B cell (primary cell): ENCODE measurements at regions not wholly inside any gene's neighbourhood (a gene's known extent, or its start where the extent isn't known, plus 50 kb on each side); places are given as distances from the start of the nearest gene placed in this dataset.

ENCODE experiments used
- ATAC-seq: fragments of 200-7000 bp; cut with Tn5 transposase; one replicate; pipeline ENCODE4 v1.10.0; 2021; ENCODE audit warnings: low read depth, mild to moderate bottlenecking, moderate number of reproducible peaks, moderate library complexity
- CTCF ChIA-PET: fragments of 350-600 bp; sonication (Branson Sonifier 250); formaldehyde crosslinking; loops from one replicate; lab custom pipeline; 2021; ENCODE audit warnings: antibody characterized with exemption, inconsistent platforms; lab: Charles Lee
- POLR2A ChIA-PET: fragments of 350-600 bp; sonication (Branson Sonifier 250); formaldehyde crosslinking; loops from one replicate; lab custom pipeline; 2021; ENCODE audit warnings: antibody characterized with exemption; lab: Charles Lee
- DNase-seq: peaks from one replicate; pipeline ENCODE4 v3.0.0; 2013
- H2AFZ ChIP-seq: 2 replicates; pipeline ENCODE4 v1.6.1; 2012; ENCODE audit warnings: mild to moderate bottlenecking, low read depth, low read length; ENCODE audit not compliant: insufficient read depth, poor library complexity, severe bottlenecking
- H3K27ac ChIP-seq, 2 donors: 1 replicate in 1 of 2; 2 replicates in 1 of 2; pipeline ENCODE4 v1.5.1; 2012 to 2013; ENCODE audit warnings: low read length in 2 of 2, mild to moderate bottlenecking in 2 of 2, moderate library complexity in 1 of 2
- H3K27me3 ChIP-seq, 4 experiments: fragments of 200-600 bp in 1 of 4; sonication (generic) in 1 of 4; replicated peaks in 1 of 4; 1 replicate in 2 of 4; 2 replicates in 2 of 4; pipeline versions ENCODE4 v1.6.1 to v1.7.0; 2013 to 2016; ENCODE audit warnings: low read length in 3 of 4, mild to moderate bottlenecking in 2 of 4, mixed read lengths in 1 of 4, moderate library complexity in 1 of 4; ENCODE audit not compliant: insufficient read depth in 4 of 4, control insufficient read depth in 3 of 4; ENCODE audit errors: control extremely low read depth in 1 of 4
- H3K36me3 ChIP-seq, 2 experiments: replicated peaks in 1 of 2; 1 replicate in 1 of 2; 2 replicates in 1 of 2; pipeline versions ENCODE4 v1.6.1 to v1.7.1; 2013; ENCODE audit warnings: low read length in 1 of 2; ENCODE audit not compliant: insufficient read depth in 2 of 2, control insufficient read depth in 1 of 2; ENCODE audit errors: control extremely low read depth in 1 of 2, extremely low read depth in 1 of 2
- H3K4me1 ChIP-seq, 2 donors: fragments of 200-600 bp in 1 of 2; sonication (generic) in 1 of 2; 1 replicate in 1 of 2; 2 replicates in 1 of 2; pipeline versions ENCODE4 v1.5.1 to v1.6.1; 2013 to 2017; ENCODE audit warnings: low read length in 2 of 2; ENCODE audit not compliant: control insufficient read depth in 2 of 2, insufficient read depth in 2 of 2
- H3K4me2 ChIP-seq: replicated peaks from 2 replicates; pipeline ENCODE3; 2012; ENCODE audit warnings: mild to moderate bottlenecking, low read depth, low read length; ENCODE audit not compliant: poor library complexity, severe bottlenecking
- H3K4me3 ChIP-seq, 5 experiments: fragments of 200-600 bp in 1 of 5; sonication (generic) in 1 of 5; 1 replicate in 3 of 5; 2 replicates in 2 of 5; pipeline versions ENCODE4 v1.5.1 to v1.7.0; 2011 to 2016; ENCODE audit warnings: low read length in 4 of 5, mild to moderate bottlenecking in 4 of 5, low read depth in 2 of 5, control low read depth in 1 of 5, moderate library complexity in 1 of 5; ENCODE audit not compliant: insufficient read depth in 1 of 5; ENCODE audit errors: control extremely low read depth in 1 of 5, extremely low read depth in 1 of 5
- H3K79me2 ChIP-seq: fragments of 200-600 bp; sonication (generic); one replicate; pipeline ENCODE4 v1.6.0; 2016; ENCODE audit warnings: low read length; ENCODE audit not compliant: control insufficient read depth, insufficient read depth
- H3K9ac ChIP-seq: fragments of 200-600 bp; sonication (generic); 2 replicates; pipeline ENCODE4 v1.6.1; 2017; ENCODE audit warnings: mild to moderate bottlenecking, low read length, moderate library complexity
- H3K9me3 ChIP-seq, 3 donors: one replicate each; pipeline versions ENCODE4 v1.6.1 to v1.7.1; 2013; ENCODE audit warnings: low read length in 2 of 3; ENCODE audit not compliant: control insufficient read depth in 2 of 3, insufficient read depth in 1 of 3; ENCODE audit errors: control extremely low read depth in 1 of 3
- H4K20me1 ChIP-seq: 2 replicates; pipeline ENCODE4 v1.6.0; 2012; ENCODE audit warnings: mild to moderate bottlenecking, low read length; ENCODE audit not compliant: insufficient read depth, control insufficient read depth, poor library complexity, severe bottlenecking
- H3K27ac Mint-ChIP-seq: one replicate; pipeline ENCODE4 v1.8.0; 2021; ENCODE audit warnings: mixed read lengths
- H3K27me3 Mint-ChIP-seq: one replicate; pipeline ENCODE4 v1.8.0; 2021; ENCODE audit warnings: mixed read lengths
- H3K4me1 Mint-ChIP-seq: one replicate; pipeline ENCODE4 v1.8.0; 2021; ENCODE audit warnings: mixed read lengths
- H3K4me3 Mint-ChIP-seq: one replicate; pipeline ENCODE4 v1.8.0; 2021; ENCODE audit warnings: mixed read lengths
- H3K9me3 Mint-ChIP-seq: one replicate; pipeline ENCODE4 v1.8.0; 2022; ENCODE audit warnings: mixed read lengths; ENCODE audit not compliant: insufficient read depth
- CTCF ChIP-seq: fragments of 200-600 bp; IDR thresholded peaks from one replicate; pipeline ENCODE4 v1.8.0; 2022; ENCODE audit warnings: antibody characterized with exemption, mild to moderate bottlenecking
- EZH2 ChIP-seq: IDR thresholded peaks from 2 replicates; pipeline ENCODE4 v1.6.1; 2012; ENCODE audit warnings: borderline replicate concordance, low read depth, mild to moderate bottlenecking, moderate library complexity, low read length; ENCODE audit not compliant: insufficient read depth, poor library complexity, severe bottlenecking
- WGBS: methylation state at CpG from one replicate; pipeline ENCODE4 v1.1.5; 2013; ENCODE audit warnings: missing lambda C conversion rate; ENCODE audit not compliant: insufficient coverage; 5-methylcytosine and 5-hydroxymethylcytosine counted together
- intact Hi-C: fragments of 100-400 bp; cut with micrococcal nuclease; formaldehyde crosslinking; loops from one replicate; pipeline ENCODE4 v1.10.0; 2022

GRCh38 chr11:106608677-106609076 is 409.6 kb downstream of the GUCY1A2 start:
- Histone ChIP-seq H3K9me3 (no peaks in the 10 kb centered on the region), H3K4me3 (no peak overlapping the region), H3K36me3 (no peaks in the 10 kb centered on the region), H3K4me2 (no peak overlapping the region), H2AFZ (no peak overlapping the region), H4K20me1 (no peaks in the 10 kb centered on the region), H3K79me2 (no peaks in the 10 kb centered on the region), H3K4me1 (no peaks in the 10 kb centered on the region), H3K27me3 (no peaks in the 10 kb centered on the region), H3K27ac (no peak overlapping the region), H3K9ac (no peak overlapping the region)
- Mint-ChIP-seq H3K27me3 (no peaks in the 10 kb centered on the region), H3K4me1 (no peaks in the 10 kb centered on the region), H3K27ac (no peak overlapping the region), H3K9me3 (peaks cover 3% of the 10 kb centered on the region), H3K4me3 (no peak overlapping the region)
- WGBS = 90% methylated on average over 2 of the region's 3 CpGs
- TF ChIP-seq EZH2 = no peak
- TF ChIP-seq CTCF = no peak
- ChIA-PET POLR2A (no interaction called here), CTCF (no interaction called here)
- intact Hi-C loops = no loop called here
- no peak for ATAC-seq
- no peak for DNase-seq

- Histone ChIP-seq H3K79me2 (no peaks in the 10 kb centered on the region), H2AFZ (no peak overlapping the region), H3K4me2 (no peak overlapping the region), H4K20me1 (no peaks in the 10 kb centered on the region), H3K36me3 (no peaks in the 10 kb centered on the region), H3K4me3 (no peak overlapping the region), H3K9me3 (no peaks in the 10 kb centered on the region), H3K4me1 (no peaks in the 10 kb centered on the region), H3K27me3 (no peaks in the 10 kb centered on the region), H3K9ac (no peak overlapping the region), H3K27ac (no peak overlapping the region)
- no peaks in the 10 kb centered on the region for H3K9me3 Mint-ChIP-seq
- no peak overlapping the region for H3K27ac Mint-ChIP-seq
- 78% methylated on average over 3 of the region's 3 CpGs for WGBS
- ChIA-PET POLR2A (no interaction called here), CTCF (no interaction called here)
- H3K27me3 Mint-ChIP-seq = no peaks in the 10 kb centered on the region
- DNase-seq (no peak), ATAC-seq (no peak)
- H3K4me3 Mint-ChIP-seq = no peak overlapping the region
- intact Hi-C loops = no loop called here
- H3K4me1 Mint-ChIP-seq = no peaks in the 10 kb centered on the region
- no peak for TF ChIP-seq EZH2
- no peak for TF ChIP-seq CTCF
Measured at GRCh38 chr11:106614262-106614661, 404.0 kb downstream of the GUCY1A2 start.
